Activated naive CD4-positive, alpha-beta T cell treated with anti-CD3 and anti-CD28 coated beads, Interleukin-2, amount 10 ng/mL, durations not matched to agents 7 days and 5 days (primary cell): ENCODE measurements at regions not wholly inside any gene's neighbourhood (a gene's known extent, or its start where the extent isn't known, plus 50 kb on each side); places are given as distances from the start of the nearest gene placed in this dataset.
A peak's percentile ranks its signal among the peaks of the same experiment; 100 is the strongest.
"Not testable (repeated sequence)": the region's sequence is repeated elsewhere in the genome, so short reads cannot be mapped to it uniquely, and the experiment has no call there.

Experiments
- CTCF ChIA-PET: fragments of 350-600 bp; sonication (Branson Sonifier 250); formaldehyde crosslinking; loops from one replicate; lab custom pipeline; 2021; ENCODE audit warnings: antibody characterized with exemption; lab: Charles Lee
- DNase-seq: peaks from one replicate; pipeline ENCODE4 v3.0.0-alpha.2; 2020
- H3K27ac Mint-ChIP-seq: one replicate; pipeline ENCODE4 v1.8.0; 2021; ENCODE audit warnings: mild to moderate bottlenecking, moderate library complexity, mixed read lengths
- H3K27me3 Mint-ChIP-seq: one replicate; pipeline ENCODE4 v1.8.0; 2021; ENCODE audit warnings: mild to moderate bottlenecking, mixed read lengths
- H3K36me3 Mint-ChIP-seq: one replicate; pipeline ENCODE4 v1.8.0; 2021; ENCODE audit warnings: mixed read lengths
- H3K4me1 Mint-ChIP-seq: one replicate; pipeline ENCODE4 v1.8.0; 2021; ENCODE audit warnings: mixed read lengths
- H3K4me3 Mint-ChIP-seq: one replicate; pipeline ENCODE4 v1.8.0; 2021; ENCODE audit warnings: mild to moderate bottlenecking, moderate library complexity, mixed read lengths
- H3K9me3 Mint-ChIP-seq: one replicate; pipeline ENCODE4 v1.8.0; 2021; ENCODE audit warnings: mixed read lengths

- CTCF ChIA-PET = no interaction called here
- Mint-ChIP-seq H3K4me3 (no peak overlapping the region), H3K4me1 (peaks cover 12% of the 10 kb centered on the region), H3K9me3 (no peaks in the 10 kb centered on the region), H3K27ac (no peak overlapping the region), H3K36me3 (peaks cover 7% of the 10 kb centered on the region), H3K27me3 (peaks cover 21% of the 10 kb centered on the region)
- DNase-seq = no peak
These were observed 226.6 kb downstream of the MEF2C start for GRCh38 chr5:88656221-88656950.

GRCh38 chr5:88653471-88653870 is 229.5 kb downstream of the MEF2C start:
- H3K27me3 Mint-ChIP-seq = no peaks in the 10 kb centered on the region
- H3K36me3 Mint-ChIP-seq = no peaks in the 10 kb centered on the region
- DNase-seq = no peak
- H3K4me1 Mint-ChIP-seq = no peaks in the 10 kb centered on the region
- H3K9me3 Mint-ChIP-seq = no peaks in the 10 kb centered on the region
- no peak overlapping the region for H3K4me3 Mint-ChIP-seq
- H3K27ac Mint-ChIP-seq = no peak overlapping the region
- CTCF ChIA-PET = no interaction called here

DNA sequence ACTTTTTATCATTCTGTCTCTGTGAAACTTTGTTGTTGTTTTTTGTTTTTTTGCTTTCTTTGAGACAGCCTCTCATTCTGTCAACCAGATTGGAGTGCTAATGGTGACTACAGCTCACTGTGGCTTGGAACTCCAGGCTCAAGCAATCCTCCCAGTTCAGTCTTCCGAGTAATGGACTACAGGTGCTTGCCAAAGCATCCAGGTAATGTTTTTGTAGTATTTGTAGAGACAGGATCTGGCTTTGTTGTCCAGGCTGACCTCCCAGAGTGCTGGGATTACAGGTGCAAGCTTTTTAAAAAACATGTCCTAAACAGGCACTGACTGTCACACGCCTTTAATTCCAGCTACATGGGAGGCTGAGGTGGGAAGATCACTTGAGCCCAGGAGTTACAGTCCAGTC is 235.1 kb downstream of the MEF2C start:
- Mint-ChIP-seq H3K27me3 (peaks cover 6% of the 10 kb centered on the region), H3K27ac (no peak overlapping the region), H3K4me3 (no peak overlapping the region), H3K9me3 (no peaks in the 10 kb centered on the region), H3K4me1 (no peaks in the 10 kb centered on the region), H3K36me3 (no peaks in the 10 kb centered on the region)
- DNase-seq = no peak
- CTCF ChIA-PET = interaction anchor here (1.2 kb wide), 1 partner anchor 61 kb away, joined by 3 read pairs; no protein-coding TSS in a partner anchor

DNA sequence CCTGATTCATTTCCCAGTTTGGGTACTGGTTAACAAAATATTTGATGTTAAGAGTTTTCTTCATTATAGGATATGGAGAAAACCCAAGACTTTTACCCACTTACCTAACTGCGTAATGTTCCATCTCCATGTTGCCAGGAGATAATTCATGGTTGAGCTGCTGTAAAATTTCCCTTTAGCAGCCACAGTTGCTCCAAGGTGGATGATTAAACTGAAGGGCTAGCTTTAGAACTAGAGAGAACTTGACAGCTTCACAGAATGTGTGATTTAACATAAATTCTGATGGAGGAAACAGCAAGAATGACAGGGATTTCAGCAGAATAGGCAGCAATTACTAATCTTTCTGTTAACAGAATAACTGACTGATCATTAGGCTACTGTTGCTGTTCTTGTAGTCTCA is 236.1 kb downstream of the MEF2C start:
- no peaks in the 10 kb centered on the region for H3K4me1 Mint-ChIP-seq
- peaks cover 6% of the 10 kb centered on the region for H3K27me3 Mint-ChIP-seq
- CTCF ChIA-PET = no interaction called here
- no peak overlapping the region for H3K27ac Mint-ChIP-seq
- H3K36me3 Mint-ChIP-seq = no peaks in the 10 kb centered on the region
- H3K9me3 Mint-ChIP-seq = no peaks in the 10 kb centered on the region
- DNase-seq = no peak
- H3K4me3 Mint-ChIP-seq = no peak overlapping the region

GRCh38 chr5:88644676-88645075 is 238.3 kb downstream of the MEF2C start:
- CTCF ChIA-PET = no interaction called here
- Mint-ChIP-seq H3K27ac (no peak overlapping the region), H3K36me3 (no peaks in the 10 kb centered on the region), H3K4me3 (no peak overlapping the region), H3K27me3 (peaks cover 6% of the 10 kb centered on the region), H3K4me1 (no peaks in the 10 kb centered on the region), H3K9me3 (no peaks in the 10 kb centered on the region)
- DNase-seq = no peak

- Mint-ChIP-seq H3K9me3 (no peaks in the 10 kb centered on the region), H3K4me1 (no peaks in the 10 kb centered on the region), H3K27me3 (peaks cover 6% of the 10 kb centered on the region), H3K27ac (no peak overlapping the region), H3K36me3 (no peaks in the 10 kb centered on the region), H3K4me3 (no peak overlapping the region)
- DNase-seq = no peak
- CTCF ChIA-PET = no interaction called here
These were observed 239.7 kb downstream of the MEF2C start for GRCh38 chr5:88643315-88643714.

GRCh38 chr5:88634014-88634413 is 249.0 kb downstream of the MEF2C start:
- Mint-ChIP-seq H3K36me3 (no peaks in the 10 kb centered on the region), H3K27ac (no peak overlapping the region), H3K4me1 (no peaks in the 10 kb centered on the region), H3K27me3 (no peaks in the 10 kb centered on the region), H3K9me3 (no peaks in the 10 kb centered on the region), H3K4me3 (no peak overlapping the region)
- CTCF ChIA-PET = no interaction called here
- no peak for DNase-seq

- H3K4me3 Mint-ChIP-seq, H3K4me1 Mint-ChIP-seq, H3K9me3 Mint-ChIP-seq, H3K27ac Mint-ChIP-seq, H3K27me3 Mint-ChIP-seq, DNase-seq, H3K36me3 Mint-ChIP-seq, CTCF ChIA-PET: not testable (repeated sequence)
These were observed 260.1 kb downstream of the MEF2C start for GRCh38 chr5:88622890-88623289.

DNA sequence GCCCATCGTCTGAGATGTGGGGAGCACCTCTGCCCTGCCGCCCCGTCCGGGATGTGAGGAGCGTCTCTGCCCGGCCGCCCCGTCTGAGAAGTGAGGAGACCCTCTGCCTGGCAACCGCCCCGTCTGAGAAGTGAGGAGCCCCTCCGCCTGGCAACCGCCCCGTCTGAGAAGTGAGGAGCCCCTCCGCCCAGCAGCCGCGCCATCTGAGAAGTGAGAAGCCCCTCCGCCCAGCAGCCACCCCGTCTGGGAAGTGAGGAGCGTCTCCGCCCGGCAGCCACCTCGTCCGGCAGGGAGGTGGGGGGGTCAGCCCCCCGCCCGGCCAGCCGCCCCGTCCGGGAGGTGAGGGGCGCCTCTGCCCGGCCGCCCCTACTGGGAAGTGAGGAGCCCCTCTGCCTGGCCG is 267.2 kb downstream of the MEF2C start:
- H3K4me3 Mint-ChIP-seq, H3K9me3 Mint-ChIP-seq, DNase-seq, H3K4me1 Mint-ChIP-seq, H3K36me3 Mint-ChIP-seq, H3K27ac Mint-ChIP-seq, H3K27me3 Mint-ChIP-seq, CTCF ChIA-PET: not testable (repeated sequence)

GRCh38 chr5:88613051-88613450 is 269.9 kb downstream of the MEF2C start:
- Mint-ChIP-seq H3K27ac (no peak overlapping the region), H3K4me3 (no peak overlapping the region), H3K27me3 (no peaks in the 10 kb centered on the region), H3K36me3 (no peaks in the 10 kb centered on the region), H3K9me3 (no peaks in the 10 kb centered on the region), H3K4me1 (no peaks in the 10 kb centered on the region)
- CTCF ChIA-PET = no interaction called here
- no peak for DNase-seq

DNA sequence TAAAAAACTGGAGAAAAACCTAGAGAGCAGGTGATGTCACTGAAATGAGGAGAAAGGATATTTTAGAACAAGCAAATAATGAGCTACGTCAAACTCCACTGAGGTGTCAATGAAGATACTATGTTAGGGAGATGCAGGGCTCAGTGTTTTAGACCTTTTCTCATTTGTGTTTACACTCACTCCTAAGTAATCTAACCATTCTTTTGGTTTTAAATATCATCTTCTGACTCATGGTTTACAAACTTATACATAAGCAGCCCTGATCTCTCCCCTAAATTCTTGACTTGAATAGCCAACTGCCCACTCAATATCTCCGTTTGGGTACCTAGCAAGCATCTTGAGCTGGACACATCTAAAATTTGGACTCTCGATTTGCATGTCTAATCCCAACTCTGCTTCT is 272.4 kb downstream of the MEF2C start:
- no peaks in the 10 kb centered on the region for H3K36me3 Mint-ChIP-seq
- no peaks in the 10 kb centered on the region for H3K27me3 Mint-ChIP-seq
- H3K4me3 Mint-ChIP-seq = no peak overlapping the region
- H3K27ac Mint-ChIP-seq = no peak overlapping the region
- H3K9me3 Mint-ChIP-seq = no peaks in the 10 kb centered on the region
- DNase-seq = no peak
- H3K4me1 Mint-ChIP-seq = no peaks in the 10 kb centered on the region
- CTCF ChIA-PET = no interaction called here

GRCh38 chr5:88607492-88607891 is 275.5 kb downstream of the MEF2C start:
- Mint-ChIP-seq H3K27ac (no peak overlapping the region), H3K4me1 (no peaks in the 10 kb centered on the region), H3K9me3 (no peaks in the 10 kb centered on the region), H3K27me3 (no peaks in the 10 kb centered on the region), H3K4me3 (no peak overlapping the region), H3K36me3 (no peaks in the 10 kb centered on the region)
- CTCF ChIA-PET = no interaction called here
- no peak for DNase-seq

- H3K4me3 Mint-ChIP-seq = no peak overlapping the region
- DNase-seq = no peak
- H3K27ac Mint-ChIP-seq = no peak overlapping the region
- no peaks in the 10 kb centered on the region for H3K4me1 Mint-ChIP-seq
- H3K36me3 Mint-ChIP-seq = no peaks in the 10 kb centered on the region
- CTCF ChIA-PET = no interaction called here
- no peaks in the 10 kb centered on the region for H3K27me3 Mint-ChIP-seq
- no peaks in the 10 kb centered on the region for H3K9me3 Mint-ChIP-seq
These were observed 276.4 kb downstream of the MEF2C start for GRCh38 chr5:88606626-88607025.

DNA sequence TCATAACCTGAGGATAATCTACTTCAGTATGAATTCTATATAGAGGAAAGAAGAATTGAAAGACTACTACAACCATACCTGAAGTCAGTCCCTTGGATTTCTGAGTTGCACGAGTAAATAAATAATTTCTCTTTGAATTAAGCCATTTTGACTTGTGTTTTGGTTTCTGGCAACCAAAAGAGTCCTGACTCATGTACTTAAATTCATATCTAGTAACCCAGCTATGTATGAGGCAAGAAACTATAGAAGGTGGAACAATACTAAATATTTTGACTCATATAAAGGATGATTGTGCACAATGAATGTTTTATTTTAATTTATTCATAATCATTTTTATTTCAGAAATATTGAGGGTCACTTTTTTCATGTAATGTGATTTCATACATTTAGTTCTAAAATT is 276.8 kb downstream of the MEF2C start:
- Mint-ChIP-seq H3K9me3 (no peaks in the 10 kb centered on the region), H3K27ac (no peak overlapping the region), H3K27me3 (no peaks in the 10 kb centered on the region), H3K36me3 (no peaks in the 10 kb centered on the region), H3K4me1 (no peaks in the 10 kb centered on the region), H3K4me3 (no peak overlapping the region)
- no peak for DNase-seq
- CTCF ChIA-PET = no interaction called here

GRCh38 chr5:88602584-88602983 is 280.4 kb downstream of the MEF2C start:
- no peaks in the 10 kb centered on the region for H3K27me3 Mint-ChIP-seq
- no peak overlapping the region for H3K4me3 Mint-ChIP-seq
- no peak overlapping the region for H3K27ac Mint-ChIP-seq
- H3K4me1 Mint-ChIP-seq = no peaks in the 10 kb centered on the region
- H3K9me3 Mint-ChIP-seq = no peaks in the 10 kb centered on the region
- CTCF ChIA-PET = interaction anchor here (1.0 to 1.7 kb wide), 4 partner anchors 9 to 457 kb away, joined by 3 to 5 read pairs (median 3); no protein-coding TSS in a partner anchor
- DNase-seq = peak; percentile 47
- H3K36me3 Mint-ChIP-seq = no peaks in the 10 kb centered on the region
